ENCODE measurements at regions not wholly inside any gene's neighbourhood (a gene's known extent, or its start where the extent isn't known, plus 50 kb on each side); places are given as distances from the start of the nearest gene placed in this dataset.

DNA sequence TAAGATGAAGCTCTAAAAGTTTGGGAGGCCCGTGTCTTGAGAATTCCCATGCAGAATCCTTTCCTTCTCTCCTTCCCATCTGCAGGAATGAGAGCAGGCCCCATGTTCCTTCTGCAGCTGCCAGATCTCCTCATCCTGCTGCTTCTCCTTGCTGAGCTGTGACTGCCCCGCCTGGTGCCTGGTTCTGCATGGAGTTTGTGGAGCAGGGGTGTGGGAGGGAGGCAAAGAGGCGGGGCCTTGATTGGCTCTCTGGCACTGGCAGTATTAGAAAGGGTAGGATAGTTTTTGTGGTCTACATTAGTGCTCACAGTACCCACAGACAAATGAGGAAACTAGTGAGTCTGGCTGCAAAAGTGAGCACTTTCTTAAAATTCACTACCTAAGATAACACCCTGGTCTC lies 91.1 kb upstream of the CLPB start:
- DNase-seq (ENCODE audit: low spot score): no peak

DNA sequence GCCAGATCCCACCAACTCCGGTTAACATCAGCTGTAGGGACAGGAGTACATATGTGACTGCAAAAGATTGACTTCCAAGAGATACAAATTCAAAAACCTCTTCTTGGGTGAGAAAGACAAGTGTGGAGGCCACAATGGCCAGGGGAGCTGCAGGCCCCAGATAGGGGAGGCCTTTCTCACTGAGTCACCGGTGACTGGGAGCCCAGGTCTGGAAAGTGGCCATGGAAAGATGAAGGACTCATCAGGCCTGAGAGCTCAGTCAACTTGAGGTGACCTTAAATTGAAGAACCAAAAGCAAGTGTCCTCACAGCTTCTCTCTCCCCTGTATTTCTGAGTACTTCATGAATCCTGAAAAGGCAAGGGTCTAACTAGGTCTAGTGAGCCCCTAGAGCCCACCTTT lies 90.4 kb upstream of the CLPB start:
- DNase-seq (ENCODE audit: low spot score): no peak

DNA sequence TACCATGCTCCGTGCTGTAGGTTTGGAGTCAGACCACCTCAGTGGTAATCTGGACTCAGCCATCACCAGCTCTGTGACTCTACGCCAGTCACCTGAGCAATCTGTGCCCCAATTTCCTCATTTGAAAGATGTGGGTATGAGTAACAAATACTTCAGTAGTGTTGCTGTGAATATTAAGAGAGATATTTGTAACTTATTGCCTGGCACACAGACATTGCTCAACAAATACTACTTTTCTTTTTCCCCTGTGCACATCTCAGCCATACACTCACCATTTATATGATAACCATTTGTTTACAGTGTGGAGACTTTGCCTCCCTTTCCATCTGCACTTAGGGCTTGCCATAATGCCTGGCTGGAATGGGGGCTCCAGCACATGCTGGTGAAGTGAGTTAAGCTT lies 89.7 kb upstream of the CLPB start:
- DNase-seq (ENCODE audit: low spot score): no peak

DNA sequence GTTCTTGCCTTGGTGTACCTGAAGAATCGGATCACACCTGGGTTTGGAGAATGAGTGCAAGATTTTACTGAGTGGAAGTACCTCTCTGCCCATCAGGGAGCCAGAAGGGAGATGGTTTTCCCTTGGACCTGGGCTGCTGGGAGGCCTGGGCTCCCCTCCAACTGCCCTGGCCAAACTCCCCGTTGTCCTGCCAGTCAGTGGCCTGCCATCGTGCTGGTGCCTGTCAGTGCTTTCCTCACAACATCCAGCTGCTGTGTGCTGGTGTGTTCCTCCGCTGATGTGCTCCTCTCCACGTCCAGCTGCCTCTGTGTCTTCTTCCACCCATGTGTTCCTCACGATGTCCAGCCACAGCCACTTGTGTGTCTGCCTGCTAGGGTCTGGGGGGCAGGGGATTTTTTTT lies 87.9 kb upstream of the CLPB start:
- DNase-seq (ENCODE audit: low spot score): no peak

DNA sequence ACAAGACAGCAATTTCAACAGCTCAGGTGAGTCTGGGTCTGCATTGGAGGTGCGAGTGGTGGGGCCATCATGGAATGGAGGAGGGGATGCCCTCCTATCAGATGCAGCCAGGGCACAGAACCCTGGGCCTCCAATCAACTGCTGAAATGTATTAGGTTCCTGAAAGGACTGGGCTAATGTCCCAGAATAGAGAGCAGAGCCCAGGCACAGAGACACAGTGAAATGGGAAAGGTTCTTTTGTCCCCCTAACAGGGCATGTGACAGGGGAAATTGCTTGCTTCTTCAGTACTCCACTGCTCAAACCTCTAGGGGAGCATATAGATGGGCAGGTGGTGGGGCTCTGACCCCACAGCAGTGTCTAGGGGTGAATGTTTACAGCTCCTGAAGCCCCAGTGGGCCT lies 87.3 kb upstream of the CLPB start:
- DNase-seq (ENCODE audit: low spot score): no peak

DNA sequence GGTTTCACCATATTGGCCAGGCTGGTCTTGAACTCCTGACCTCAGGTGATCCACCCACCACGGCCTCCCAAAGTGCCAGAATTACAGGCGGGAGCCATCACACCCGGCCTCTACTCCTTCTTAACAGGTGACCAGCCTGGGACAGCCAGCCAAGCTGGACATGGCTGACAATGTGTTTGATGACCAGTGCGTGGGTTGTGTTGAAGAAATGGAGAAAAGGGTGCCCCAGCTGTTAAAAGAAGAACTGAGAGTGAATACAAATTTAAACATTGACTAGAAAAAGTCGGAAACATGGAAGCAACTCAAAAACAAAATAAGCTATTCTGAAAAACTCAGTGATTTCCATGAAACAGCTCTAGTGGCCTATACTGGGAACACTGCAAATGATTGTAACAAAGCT lies 86.5 kb upstream of the CLPB start:
- DNase-seq (ENCODE audit: low spot score): no peak

DNA sequence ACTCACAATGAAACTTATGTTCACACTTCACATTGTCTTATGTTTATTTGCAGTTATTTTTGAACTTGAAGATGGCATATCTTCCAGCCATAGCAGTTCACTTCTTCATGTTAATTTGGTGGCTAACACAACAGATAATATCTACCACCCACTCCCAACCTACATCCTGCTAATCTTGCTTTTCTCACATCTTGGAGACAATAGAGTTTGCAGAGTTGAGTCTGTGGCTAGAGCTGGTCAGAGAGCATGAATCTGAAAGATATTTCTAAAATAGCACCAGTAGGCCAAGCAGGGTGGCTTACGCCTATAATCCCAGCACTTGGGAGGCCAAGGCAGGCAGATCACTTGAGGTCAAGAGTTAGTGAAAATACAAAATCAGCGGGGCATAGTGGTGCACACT lies 85.6 kb upstream of the CLPB start:
- DNase-seq (ENCODE audit: low spot score): peak; percentile 71

DNA sequence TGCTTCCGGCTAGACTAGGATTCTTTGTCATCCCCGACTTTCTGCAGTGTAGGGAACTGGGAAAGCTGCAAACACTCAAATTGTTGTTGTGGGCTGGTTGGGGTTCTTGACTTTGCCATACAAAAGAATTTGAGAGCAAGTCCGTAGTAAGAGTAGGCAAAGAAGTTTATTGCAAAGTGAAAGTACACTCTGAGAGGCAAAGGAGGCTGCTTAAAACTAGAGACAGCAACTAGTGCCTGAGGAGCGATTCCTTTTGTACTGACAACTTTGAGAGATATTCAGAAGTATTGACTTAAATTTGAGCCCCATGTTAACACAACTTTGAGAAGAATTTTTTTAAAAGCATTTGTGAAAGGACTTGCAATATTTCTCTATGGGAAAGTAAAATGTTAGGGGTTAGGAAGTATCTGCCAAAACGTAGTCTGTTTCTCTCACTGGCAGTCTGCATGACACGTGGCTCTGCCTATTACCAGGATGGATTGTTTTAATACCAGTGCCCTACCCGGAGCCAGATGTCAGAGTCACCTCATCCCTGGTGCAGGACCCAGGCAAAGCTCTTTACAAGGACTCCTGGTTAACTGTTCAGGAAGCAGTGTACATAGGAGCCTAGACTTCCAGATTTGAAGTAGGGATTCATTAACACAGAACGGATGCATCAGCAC lies 85.0 kb upstream of the CLPB start:
- peak; percentile 10 for DNase-seq (ENCODE audit: low spot score)

DNA sequence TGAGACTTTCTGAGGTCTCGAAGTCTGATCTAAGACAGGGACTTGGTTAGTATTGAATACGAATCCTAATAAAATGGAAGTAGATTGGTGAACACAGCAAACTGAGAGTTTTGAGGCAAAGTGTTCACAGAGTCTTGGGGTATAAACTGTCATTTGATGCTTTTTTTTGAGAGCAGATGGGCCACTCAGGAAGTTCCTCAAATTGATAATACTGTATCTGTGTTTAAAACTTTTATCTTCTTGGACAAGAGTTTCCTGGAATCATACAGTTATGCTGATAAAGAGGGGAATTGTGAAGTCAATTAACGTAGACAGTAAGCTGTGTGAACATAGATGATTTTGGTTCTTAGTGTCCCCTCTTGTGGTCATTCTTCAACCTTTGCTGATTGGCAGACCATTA lies 80.0 kb upstream of the CLPB start:
- DNase-seq (ENCODE audit: low spot score): no peak

DNA sequence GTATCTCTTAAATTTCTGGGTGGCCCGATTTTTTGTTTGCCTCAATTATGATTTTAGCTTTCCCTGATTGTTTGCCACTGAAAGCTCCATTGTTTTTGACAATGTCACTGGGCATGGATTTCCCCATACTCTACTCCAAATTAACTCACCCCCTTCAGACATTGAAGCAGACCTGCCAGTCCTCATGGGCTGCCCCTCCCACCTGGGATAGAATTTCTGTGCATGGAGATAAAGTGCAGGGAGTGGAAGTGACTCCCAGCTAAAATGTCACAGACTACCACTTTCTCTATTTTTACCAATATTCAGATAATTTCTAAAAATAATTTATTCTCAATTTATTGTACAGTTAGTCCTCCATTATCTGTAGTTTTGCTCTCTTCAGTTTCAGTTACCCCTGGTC lies 79.1 kb upstream of the CLPB start:
- DNase-seq (ENCODE audit: low spot score): no peak

DNA sequence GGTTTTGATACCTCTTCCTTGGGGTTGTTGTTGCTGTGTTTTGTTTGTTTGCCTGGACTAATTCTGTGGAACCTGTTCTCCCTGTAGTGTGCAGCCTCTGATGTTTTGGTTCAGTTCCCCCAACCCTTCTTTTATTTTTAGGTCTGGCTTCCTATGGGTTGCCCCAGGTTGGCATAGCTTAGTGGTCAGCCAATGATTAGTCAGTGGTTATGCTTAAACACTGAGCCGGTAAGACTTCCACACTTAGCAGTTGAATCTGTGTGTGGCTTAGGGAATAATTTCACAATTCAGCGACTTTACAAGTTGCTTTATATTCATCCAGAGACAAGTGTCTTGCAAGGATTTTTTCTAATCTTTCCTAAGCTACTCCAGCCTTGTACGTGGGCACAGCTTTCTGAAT lies 78.6 kb upstream of the CLPB start:
- no peak for DNase-seq (ENCODE audit: low spot score)

DNA sequence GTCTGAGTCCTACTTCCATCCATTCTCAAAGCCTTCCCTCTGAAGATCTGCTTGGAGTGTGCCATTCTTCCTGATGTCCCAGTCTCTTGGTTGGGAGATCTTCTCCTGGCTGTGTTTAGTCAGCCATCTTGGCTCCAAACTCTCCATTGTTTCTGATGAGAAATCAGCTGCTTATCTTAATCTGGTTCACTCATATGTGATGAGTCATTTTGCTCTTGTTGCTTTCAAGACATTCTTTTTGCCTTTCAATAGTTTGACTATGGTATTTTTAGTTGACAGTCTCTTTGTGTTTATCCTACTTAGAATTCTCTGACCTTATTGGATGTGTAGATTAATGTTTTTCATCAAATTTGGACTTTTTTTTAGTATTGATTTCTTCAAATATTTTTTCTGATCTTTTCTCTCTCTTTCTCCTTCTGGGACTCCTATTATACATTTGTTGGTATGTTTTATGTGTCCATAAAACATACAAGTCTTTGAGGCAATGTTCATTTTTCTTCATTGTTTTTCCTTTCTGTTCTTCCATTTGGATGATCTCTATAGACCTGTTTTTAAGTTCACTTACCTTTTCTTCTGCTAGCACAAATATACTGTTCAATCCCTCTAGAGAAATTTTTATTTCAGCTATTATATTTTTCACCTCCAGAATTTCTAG lies 77.2 kb upstream of the CLPB start:
- no peak for DNase-seq (ENCODE audit: low spot score)

DNA sequence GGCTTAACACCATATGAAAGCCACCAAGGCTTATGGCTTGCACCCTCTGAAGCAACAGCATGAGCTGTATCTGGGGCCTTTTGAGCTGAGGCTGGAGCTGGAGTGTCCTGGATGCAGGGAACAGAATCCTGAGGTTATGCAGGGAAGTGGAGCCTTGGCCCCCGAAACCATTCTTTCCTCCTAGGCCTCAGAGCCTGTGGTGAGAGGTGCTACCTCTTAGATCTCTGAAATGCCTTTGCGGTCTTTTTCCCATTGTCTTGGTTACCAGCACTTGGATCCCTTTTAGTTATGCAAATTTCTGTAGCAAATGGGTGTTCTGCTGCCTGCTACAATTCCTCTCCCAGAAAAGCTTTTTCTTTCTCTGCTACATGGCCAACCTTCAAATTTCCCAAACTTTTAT lies 72.7 kb upstream of the CLPB start:
- DNase-seq (ENCODE audit: low spot score): no peak

DNA sequence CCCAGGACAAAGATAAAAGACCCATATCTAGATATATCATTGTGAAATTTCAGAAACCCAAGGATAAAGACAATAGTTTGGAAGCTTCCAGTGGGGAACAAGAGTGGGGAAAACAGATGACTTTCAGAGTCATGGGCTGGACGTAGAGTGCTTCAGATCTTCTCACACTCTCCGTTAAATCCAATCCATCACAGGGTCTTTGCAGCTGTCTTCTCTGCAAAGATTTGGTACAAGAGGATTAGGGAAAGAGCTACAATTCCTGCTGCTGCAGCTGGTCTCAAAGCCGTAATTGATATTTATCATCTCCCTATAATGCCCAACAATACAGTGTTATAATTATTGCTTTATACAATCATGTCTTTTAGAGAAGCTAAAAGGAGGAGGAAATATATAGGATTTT lies 63.4 kb upstream of the CLPB start:
- no peak for DNase-seq (ENCODE audit: low spot score)

DNA sequence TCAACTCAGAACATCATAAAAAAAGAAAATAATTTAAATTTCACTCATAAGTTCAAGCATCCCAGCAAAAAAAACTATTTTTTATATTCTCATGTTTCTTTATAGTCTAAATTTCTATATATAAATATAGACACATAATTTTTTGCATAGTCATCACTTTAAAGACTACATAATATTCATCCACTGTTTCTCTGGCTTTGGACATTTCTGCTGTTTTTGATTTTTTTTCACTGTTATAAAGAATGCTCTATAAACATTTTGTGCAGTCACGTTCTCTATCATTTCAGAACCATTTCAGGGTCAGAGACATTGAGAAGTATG lies 59.7 kb upstream of the CLPB start:
- no peak for DNase-seq (ENCODE audit: low spot score)

DNA sequence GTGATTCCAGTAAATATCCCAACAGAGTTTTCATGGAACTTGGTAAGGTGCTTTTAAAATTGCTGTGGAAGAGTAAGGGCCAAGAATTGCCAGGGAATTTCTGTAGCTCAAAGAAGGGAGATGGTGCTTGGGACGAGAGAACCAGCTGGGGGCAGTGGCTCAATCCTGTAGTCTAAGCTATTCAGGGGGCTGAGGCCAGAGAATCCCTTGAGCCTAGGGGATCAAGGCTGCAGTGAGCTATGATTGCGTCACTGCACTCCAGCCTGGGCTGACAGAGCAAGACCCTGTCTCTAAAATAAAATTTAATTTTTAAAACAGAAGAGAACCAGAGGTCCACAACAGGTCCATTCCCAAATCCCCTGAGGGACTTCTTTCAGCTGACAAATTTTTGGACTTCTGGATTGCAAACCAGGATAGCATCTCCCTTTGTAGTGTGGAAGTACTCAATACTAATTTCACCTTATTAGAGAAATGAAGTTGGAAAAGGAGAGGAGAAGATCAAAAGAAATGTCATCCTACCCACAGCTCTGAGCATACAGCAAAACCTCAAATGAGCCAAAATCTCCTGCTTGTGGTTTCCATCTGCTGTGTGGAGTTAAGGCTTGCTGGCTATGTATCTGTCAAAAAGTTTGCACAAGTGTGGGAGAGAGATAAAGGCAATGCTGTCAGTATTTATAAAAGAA lies 59.2 kb upstream of the CLPB start:
- DNase-seq (ENCODE audit: low spot score): no peak

DNA sequence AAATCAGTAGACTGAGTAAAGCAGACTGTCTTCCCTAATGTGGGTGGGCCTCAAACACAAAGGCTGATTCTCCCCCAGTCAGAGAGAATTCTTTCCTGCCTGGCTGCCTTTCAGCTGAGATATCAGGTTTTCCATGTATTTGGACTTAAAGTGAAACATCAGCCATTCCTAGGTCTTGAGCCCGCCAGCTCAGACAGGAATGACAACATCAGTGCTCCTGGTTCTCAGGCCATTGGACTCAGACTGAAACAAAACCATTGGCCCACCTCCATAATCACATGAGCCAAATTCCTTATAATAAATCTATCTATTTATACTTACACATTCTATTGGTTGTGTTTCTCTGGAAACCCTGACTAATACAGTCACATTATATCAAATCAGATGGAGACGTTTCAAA lies 56.7 kb upstream of the CLPB start:
- DNase-seq (ENCODE audit: low spot score): no peak

All from activated CD4-positive, alpha-beta T cell treated with anti-CD3 and anti-CD28 coated beads, Interleukin-2, Interleukin-4, amounts not matched to agents 100 ng/mL and 50 ng/mL, durations not matched to agents 16 hours and 8 hours (primary cell).